Vagina (tissue), 2 donors: ENCODE measurements at regions not wholly inside any gene's neighbourhood (a gene's known extent, or its start where the extent isn't known, plus 50 kb on each side); places are given as distances from the start of the nearest gene placed in this dataset.

Experiments used
- DNase-seq, 2 donors: peaks; one replicate each; pipeline ENCODE4 v3.0.0-alpha.2; 2017; ENCODE audit errors: extremely low spot score in 2 of 2
- H3K27ac ChIP-seq: fragments of 200-600 bp; sonication (generic); one replicate; pipeline ENCODE4 v1.5.1; 2019
- H3K27me3 ChIP-seq: fragments of 200-600 bp; sonication (generic); one replicate; pipeline ENCODE4 v1.5.1; 2019
- H3K36me3 ChIP-seq, 2 donors: fragments of 200-600 bp; sonication (generic); one replicate each; pipeline ENCODE4 v1.5.1; 2017 to 2019
- H3K4me1 ChIP-seq: fragments of 200-600 bp; sonication (generic); one replicate; pipeline ENCODE4 v1.5.1; 2019
- H3K4me3 ChIP-seq, 2 donors: fragments of 200-600 bp; sonication (generic); 1 replicate in 1 of 2; 2 replicates in 1 of 2; pipeline ENCODE4 v1.5.1; 2016 to 2019
- H3K9me3 ChIP-seq: fragments of 200-600 bp; sonication (generic); one replicate; pipeline ENCODE4 v1.5.1; 2019
- CTCF ChIP-seq, 3 experiments: fragments of 450-650 bp in 2 of 3; fragments of 200-600 bp in 1 of 3; sonication (generic) in 1 of 3; IDR thresholded peaks; one replicate each; pipeline ENCODE4 v1.5.1; 2017 to 2019; ENCODE audit warnings: antibody characterized with exemption in 3 of 3, mild to moderate bottlenecking in 2 of 3, moderate library complexity in 2 of 3
- POLR2A ChIP-seq, 2 donors: fragments of 450-650 bp; IDR thresholded peaks; one replicate each; pipeline ENCODE4 v1.6.1; 2017; ENCODE audit warnings: antibody characterized with exemption in 2 of 2, mild to moderate bottlenecking in 2 of 2, moderate library complexity in 2 of 2
- POLR2AphosphoS5 ChIP-seq, 2 donors: sonication (generic); formaldehyde crosslinking; IDR thresholded peaks; one replicate each; pipeline ENCODE4 v1.9.0; 2017; ENCODE audit warnings: antibody characterized with exemption in 2 of 2, mild to moderate bottlenecking in 2 of 2, low read depth in 1 of 2; ENCODE audit not compliant: insufficient read depth in 1 of 2
- intact Hi-C: fragments of 100-400 bp; cut with DNase I; formaldehyde crosslinking; loops from one replicate; pipeline ENCODE4 v1.15.1; 2023

DNA sequence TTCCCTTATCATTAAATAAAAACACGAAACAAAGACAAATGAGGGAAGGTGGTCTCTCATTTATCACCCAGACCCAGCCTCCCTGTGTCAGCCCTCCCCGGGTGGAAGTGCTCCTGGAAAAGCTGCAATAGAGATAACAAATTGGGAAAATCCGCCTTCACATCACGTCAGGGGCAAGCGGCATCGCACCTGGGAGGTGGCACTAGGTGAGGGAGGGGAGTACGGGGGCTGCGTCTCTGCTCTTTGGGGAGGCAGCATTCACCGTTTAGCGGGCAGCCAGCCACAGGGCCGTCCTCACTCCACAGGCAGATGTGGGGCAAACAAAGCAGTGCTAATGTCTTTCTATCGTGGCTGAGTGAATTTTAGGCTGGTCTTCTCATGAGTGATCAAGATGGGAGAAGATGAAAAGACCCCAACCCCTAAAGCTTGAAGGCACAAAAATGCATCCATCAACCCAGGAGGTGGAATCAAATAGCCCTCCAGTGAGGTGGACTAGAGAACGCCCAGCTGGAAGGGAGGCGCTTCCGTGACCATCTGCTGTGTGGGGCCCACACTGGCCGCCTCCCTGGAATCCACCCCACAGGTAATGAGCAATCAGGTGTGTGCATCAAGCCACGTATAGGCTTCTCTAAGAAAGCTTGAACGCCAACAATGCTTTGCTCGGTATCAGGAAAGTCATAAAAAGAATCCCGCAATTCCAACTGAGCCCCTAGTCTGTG is 629.5 kb downstream of the BRD1 start:
- no peak overlapping the region for H3K27ac ChIP-seq
- H3K4me1 ChIP-seq: no peaks in the 10 kb centered on the region
- H3K9me3 ChIP-seq: no peaks in the 10 kb centered on the region
- no peak overlapping the region for H3K4me3 ChIP-seq
- TF ChIP-seq CTCF (IDR thresholded peaks at IDR 0.05) (no peak), POLR2A (IDR thresholded peaks at IDR 0.05) (no peak), POLR2AphosphoS5 (IDR thresholded peaks at IDR 0.05; ENCODE audit: insufficient read depth in 1 of 2, low read depth in 1 of 2) (no peak)
- intact Hi-C loops: no loop called here
- H3K27me3 ChIP-seq: no peaks in the 10 kb centered on the region
- H3K36me3 ChIP-seq: no peaks in the 10 kb centered on the region
- DNase-seq: no peak

DNA sequence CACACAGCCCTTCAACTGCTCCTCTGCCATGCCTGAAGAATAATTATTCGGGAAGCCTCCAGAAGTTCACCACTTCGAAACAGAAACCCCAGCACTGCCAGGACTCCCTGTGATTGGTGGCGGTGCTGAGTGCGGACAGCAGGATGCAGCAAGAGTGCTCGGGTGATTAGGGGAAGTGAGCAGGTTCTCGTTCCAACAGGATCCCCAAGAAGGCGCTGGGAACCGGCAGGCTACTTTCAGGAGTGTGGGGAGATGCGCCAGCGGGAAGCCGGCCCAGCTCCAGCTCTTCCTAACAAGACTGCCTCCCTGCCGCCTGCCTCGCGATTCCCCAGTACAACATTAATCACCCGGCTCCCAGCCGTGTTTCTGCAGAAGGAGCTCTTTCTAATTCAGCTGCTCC is 630.2 kb downstream of the BRD1 start:
- Histone ChIP-seq H3K27ac (no peak overlapping the region), H3K36me3 (no peaks in the 10 kb centered on the region), H3K4me3 (no peak overlapping the region), H3K9me3 (no peaks in the 10 kb centered on the region), H3K27me3 (no peaks in the 10 kb centered on the region), H3K4me1 (no peaks in the 10 kb centered on the region)
- no peak for DNase-seq
- intact Hi-C loops: no loop called here
- no peak for TF ChIP-seq POLR2A (IDR thresholded peaks at IDR 0.05)
- TF ChIP-seq POLR2AphosphoS5 (IDR thresholded peaks at IDR 0.05; ENCODE audit: insufficient read depth in 1 of 2, low read depth in 1 of 2): no peak
- no peak for TF ChIP-seq CTCF (IDR thresholded peaks at IDR 0.05)

- TF ChIP-seq POLR2AphosphoS5 (IDR thresholded peaks at IDR 0.05; ENCODE audit: insufficient read depth in 1 of 2, low read depth in 1 of 2) (no peak), CTCF (IDR thresholded peaks at IDR 0.05) (no peak), POLR2A (IDR thresholded peaks at IDR 0.05) (no peak)
- Histone ChIP-seq H3K27me3 (no peaks in the 10 kb centered on the region), H3K36me3 (no peaks in the 10 kb centered on the region), H3K9me3 (no peaks in the 10 kb centered on the region), H3K27ac (no peak overlapping the region), H3K4me3 (no peak overlapping the region), H3K4me1 (no peaks in the 10 kb centered on the region)
- no peak for DNase-seq
- intact Hi-C loops: no loop called here
Observed at GRCh38 chr22:49196046-49196511, 631.6 kb downstream of the BRD1 start.

GRCh38 chr22:49195636-49196035 is 632.0 kb downstream of the BRD1 start:
- intact Hi-C loops: no loop called here
- H3K4me1 ChIP-seq: no peaks in the 10 kb centered on the region

More at GRCh38 chr22:49195636-49196035, 632.0 kb downstream of the BRD1 start:
- H3K27me3 ChIP-seq: no peaks in the 10 kb centered on the region
- TF ChIP-seq CTCF (IDR thresholded peaks at IDR 0.05) (no peak), POLR2AphosphoS5 (IDR thresholded peaks at IDR 0.05; ENCODE audit: insufficient read depth in 1 of 2, low read depth in 1 of 2) (no peak), POLR2A (IDR thresholded peaks at IDR 0.05) (no peak)
- H3K36me3 ChIP-seq: no peaks in the 10 kb centered on the region
- DNase-seq: no peak
- H3K27ac ChIP-seq: no peak overlapping the region
- no peak overlapping the region for H3K4me3 ChIP-seq
- no peaks in the 10 kb centered on the region for H3K9me3 ChIP-seq
